Activated naive CD8-positive, alpha-beta T cell (primary cell): ENCODE measurements at regions not wholly inside any gene's neighbourhood (a gene's known extent, or its start where the extent isn't known, plus 50 kb on each side); places are given as distances from the start of the nearest gene placed in this dataset.

Source experiments
- H3K27ac Mint-ChIP-seq: one replicate; pipeline ENCODE4 v1.8.0; 2021; ENCODE audit warnings: mixed read lengths
- H3K27me3 Mint-ChIP-seq: one replicate; pipeline ENCODE4 v1.8.0; 2021; ENCODE audit warnings: mixed read lengths
- H3K36me3 Mint-ChIP-seq: one replicate; pipeline ENCODE4 v1.8.0; 2021; ENCODE audit warnings: mixed read lengths
- H3K4me1 Mint-ChIP-seq: one replicate; pipeline ENCODE4 v1.8.0; 2021; ENCODE audit warnings: low read depth, mixed read lengths
- H3K4me3 Mint-ChIP-seq: one replicate; pipeline ENCODE4 v1.8.0; 2021; ENCODE audit warnings: mild to moderate bottlenecking, mixed read lengths
- H3K9me3 Mint-ChIP-seq: one replicate; pipeline ENCODE4 v1.8.0; 2021; ENCODE audit warnings: low read depth, mixed read lengths

GRCh38 chr13:78460176-78460575, 143.2 kb downstream of the POU4F1 start:
- no peaks in the 10 kb centered on the region for H3K36me3 Mint-ChIP-seq
- H3K4me3 Mint-ChIP-seq, result no peak overlapping the region
- H3K4me1 Mint-ChIP-seq, result no peaks in the 10 kb centered on the region
- H3K27me3 Mint-ChIP-seq, result peaks cover 6% of the 10 kb centered on the region
- H3K27ac Mint-ChIP-seq, result no peak overlapping the region
- H3K9me3 Mint-ChIP-seq, result no peaks in the 10 kb centered on the region

DNA sequence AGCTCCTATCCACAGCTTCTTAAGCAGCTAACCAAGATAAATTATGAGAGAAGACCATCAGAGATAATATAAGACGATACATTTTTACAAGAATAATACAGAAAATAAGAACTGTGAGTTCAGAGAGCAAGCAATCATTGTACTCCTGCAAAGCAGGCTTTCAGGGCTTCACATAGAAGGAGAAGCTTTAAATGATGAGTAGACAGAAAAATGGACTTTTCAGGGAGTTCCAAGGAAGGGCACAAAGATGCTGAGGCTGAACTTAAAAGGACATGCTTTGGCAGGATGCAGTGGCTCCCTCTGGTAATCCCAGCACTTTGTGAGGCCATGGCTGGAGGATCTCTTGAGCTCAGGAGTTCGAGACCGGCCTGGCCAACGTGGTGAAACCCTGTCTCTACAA, 159.5 kb downstream of the POU4F1 start:
- no peaks in the 10 kb centered on the region for H3K4me1 Mint-ChIP-seq
- no peaks in the 10 kb centered on the region for H3K27me3 Mint-ChIP-seq
- H3K36me3 Mint-ChIP-seq, result no peaks in the 10 kb centered on the region

DNA sequence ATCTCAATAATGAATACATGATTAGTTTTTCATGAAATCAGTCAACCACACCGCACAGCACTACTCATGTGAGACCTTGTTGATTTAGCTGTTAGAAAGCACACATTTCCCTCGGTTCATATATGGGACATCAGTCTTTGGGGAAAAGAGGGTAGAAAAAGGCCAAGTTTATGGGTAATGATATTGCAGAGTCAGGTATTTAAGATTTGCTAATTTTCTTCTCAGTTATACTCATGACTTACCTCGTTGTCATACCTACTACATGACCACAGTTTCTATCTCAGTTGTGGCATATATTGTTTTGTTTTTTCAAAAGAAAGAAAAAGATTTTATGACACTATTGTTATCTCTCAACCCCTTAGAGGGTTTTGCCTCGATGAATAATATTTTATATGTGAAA, 165.6 kb downstream of the POU4F1 start:
- H3K4me3 Mint-ChIP-seq, result no peak overlapping the region
- H3K4me1 Mint-ChIP-seq, result no peaks in the 10 kb centered on the region
- no peak overlapping the region for H3K27ac Mint-ChIP-seq
- H3K9me3 Mint-ChIP-seq, result no peaks in the 10 kb centered on the region
- peaks cover 2% of the 10 kb centered on the region for H3K27me3 Mint-ChIP-seq
- H3K36me3 Mint-ChIP-seq, result no peaks in the 10 kb centered on the region

More for the DNA sequence above, 159.5 kb downstream of the POU4F1 start:
- no peaks in the 10 kb centered on the region for H3K9me3 Mint-ChIP-seq
- no peak overlapping the region for H3K4me3 Mint-ChIP-seq
- H3K27ac Mint-ChIP-seq, result no peak overlapping the region

- no peak overlapping the region for H3K4me3 Mint-ChIP-seq
- peaks cover 2% of the 10 kb centered on the region for H3K27me3 Mint-ChIP-seq
- no peak overlapping the region for H3K27ac Mint-ChIP-seq
- H3K36me3 Mint-ChIP-seq, result no peaks in the 10 kb centered on the region
- no peaks in the 10 kb centered on the region for H3K4me1 Mint-ChIP-seq
- H3K9me3 Mint-ChIP-seq, result no peaks in the 10 kb centered on the region
Observed at GRCh38 chr13:78436311-78436710, 167.0 kb downstream of the POU4F1 start.

DNA sequence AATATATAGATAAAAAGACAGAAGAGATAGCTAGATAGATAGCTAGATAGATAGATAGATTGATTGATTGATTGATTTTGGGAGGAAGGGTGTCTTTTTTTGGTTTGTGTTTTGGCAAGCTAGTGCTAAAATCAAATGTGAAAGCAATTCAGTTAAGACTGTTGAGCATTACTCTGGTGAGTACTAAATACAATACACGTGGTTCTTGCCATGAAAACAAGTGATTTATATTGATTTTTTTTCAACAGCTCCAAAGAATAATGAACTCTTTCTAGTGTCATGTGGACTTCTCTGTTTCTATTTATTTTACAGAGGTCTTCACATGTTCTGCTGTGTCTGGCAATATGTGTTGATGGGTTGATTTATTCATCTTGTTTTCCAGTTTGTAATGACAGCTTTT, 172.0 kb downstream of the POU4F1 start:
- Mint-ChIP-seq H3K9me3 (no peaks in the 10 kb centered on the region), H3K4me1 (no peaks in the 10 kb centered on the region), H3K4me3 (no peak overlapping the region), H3K27me3 (peaks cover 8% of the 10 kb centered on the region), H3K36me3 (no peaks in the 10 kb centered on the region), H3K27ac (no peak overlapping the region)

GRCh38 chr13:78430811-78431210, 172.5 kb downstream of the POU4F1 start:
- Mint-ChIP-seq H3K36me3 (no peaks in the 10 kb centered on the region), H3K27me3 (peaks cover 8% of the 10 kb centered on the region), H3K4me1 (no peaks in the 10 kb centered on the region), H3K9me3 (no peaks in the 10 kb centered on the region), H3K27ac (no peak overlapping the region), H3K4me3 (no peak overlapping the region)

DNA sequence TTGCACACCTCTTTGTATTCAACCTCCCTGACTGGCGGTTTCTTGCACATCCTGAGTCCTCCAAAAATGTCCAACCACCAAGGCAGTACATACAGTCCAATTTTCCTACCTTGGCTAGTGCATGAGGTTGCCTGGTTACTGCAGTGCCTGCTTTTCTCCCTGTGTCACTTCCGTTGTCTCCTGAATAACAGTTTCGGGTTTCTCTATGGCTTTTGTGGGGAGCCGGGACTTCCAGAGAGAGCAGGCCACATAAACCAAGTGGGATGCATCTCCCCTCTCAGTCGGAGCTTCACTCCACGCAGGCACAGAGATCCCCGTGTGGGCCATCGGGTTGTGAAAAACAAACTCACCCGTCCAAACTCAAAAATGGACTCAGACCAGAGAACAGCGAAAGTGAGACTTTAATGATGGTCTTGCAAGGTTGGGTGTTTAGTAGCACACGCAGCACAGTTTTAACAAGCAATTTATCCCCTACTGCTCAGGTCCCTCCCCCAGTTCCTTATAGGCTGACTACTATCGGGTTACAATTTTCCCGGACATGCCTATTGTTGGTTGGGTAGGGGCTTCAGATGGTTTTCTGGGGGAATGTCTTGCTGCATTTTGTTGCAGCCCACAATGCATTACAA, 173.1 kb downstream of the POU4F1 start:
- Mint-ChIP-seq H3K4me3 (no peak overlapping the region), H3K27me3 (peaks cover 8% of the 10 kb centered on the region), H3K27ac (no peak overlapping the region), H3K36me3 (no peaks in the 10 kb centered on the region), H3K4me1 (no peaks in the 10 kb centered on the region), H3K9me3 (no peaks in the 10 kb centered on the region)

DNA sequence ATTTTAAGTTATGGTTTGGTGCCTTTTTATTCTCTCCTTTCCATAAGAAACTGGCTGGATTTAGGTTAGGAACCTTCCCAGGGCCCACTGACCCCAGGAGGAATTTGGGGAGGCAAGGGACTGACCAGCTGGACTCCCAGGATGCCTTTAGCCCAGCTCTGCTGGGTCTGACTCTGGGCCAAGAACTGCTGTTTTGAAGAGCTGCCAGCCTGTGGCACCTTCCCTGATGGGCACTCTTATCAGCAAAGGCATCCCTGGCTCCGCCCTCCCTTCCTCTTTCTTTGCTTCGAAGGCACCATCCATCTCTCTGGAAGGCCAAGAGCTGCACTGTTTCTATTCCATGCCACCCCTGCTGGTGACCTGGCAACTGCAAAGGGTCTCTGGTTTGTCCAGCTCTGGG, 174.7 kb downstream of the POU4F1 start:
- no peaks in the 10 kb centered on the region for H3K36me3 Mint-ChIP-seq
- no peaks in the 10 kb centered on the region for H3K9me3 Mint-ChIP-seq
- no peak overlapping the region for H3K4me3 Mint-ChIP-seq
- no peaks in the 10 kb centered on the region for H3K4me1 Mint-ChIP-seq
- peaks cover 8% of the 10 kb centered on the region for H3K27me3 Mint-ChIP-seq
- no peak overlapping the region for H3K27ac Mint-ChIP-seq

DNA sequence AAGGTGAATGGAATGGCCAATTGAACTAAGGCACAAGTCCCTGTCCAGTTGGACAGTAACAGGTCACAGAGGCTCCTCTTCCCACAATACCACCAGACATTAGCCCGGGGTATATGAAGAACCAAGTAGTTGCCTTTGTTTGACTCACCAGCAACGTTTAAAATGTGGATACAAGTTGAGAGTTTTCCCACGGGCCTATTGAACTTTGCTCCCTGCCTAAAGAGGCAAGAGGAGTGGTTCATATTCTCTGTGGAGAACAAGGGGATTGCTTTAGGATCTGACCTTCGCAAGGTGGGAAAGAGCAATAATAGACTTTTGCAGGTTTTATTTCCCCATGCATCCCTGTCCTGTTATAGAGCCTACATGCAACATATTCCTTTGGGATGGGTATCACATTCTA, 177.2 kb downstream of the POU4F1 start:
- Mint-ChIP-seq H3K4me1 (no peaks in the 10 kb centered on the region), H3K9me3 (no peaks in the 10 kb centered on the region), H3K36me3 (no peaks in the 10 kb centered on the region), H3K4me3 (no peak overlapping the region), H3K27ac (no peak overlapping the region), H3K27me3 (peaks cover 8% of the 10 kb centered on the region)

GRCh38 chr13:78420814-78421213, 182.5 kb downstream of the POU4F1 start:
- H3K27ac Mint-ChIP-seq, result no peak overlapping the region

DNA sequence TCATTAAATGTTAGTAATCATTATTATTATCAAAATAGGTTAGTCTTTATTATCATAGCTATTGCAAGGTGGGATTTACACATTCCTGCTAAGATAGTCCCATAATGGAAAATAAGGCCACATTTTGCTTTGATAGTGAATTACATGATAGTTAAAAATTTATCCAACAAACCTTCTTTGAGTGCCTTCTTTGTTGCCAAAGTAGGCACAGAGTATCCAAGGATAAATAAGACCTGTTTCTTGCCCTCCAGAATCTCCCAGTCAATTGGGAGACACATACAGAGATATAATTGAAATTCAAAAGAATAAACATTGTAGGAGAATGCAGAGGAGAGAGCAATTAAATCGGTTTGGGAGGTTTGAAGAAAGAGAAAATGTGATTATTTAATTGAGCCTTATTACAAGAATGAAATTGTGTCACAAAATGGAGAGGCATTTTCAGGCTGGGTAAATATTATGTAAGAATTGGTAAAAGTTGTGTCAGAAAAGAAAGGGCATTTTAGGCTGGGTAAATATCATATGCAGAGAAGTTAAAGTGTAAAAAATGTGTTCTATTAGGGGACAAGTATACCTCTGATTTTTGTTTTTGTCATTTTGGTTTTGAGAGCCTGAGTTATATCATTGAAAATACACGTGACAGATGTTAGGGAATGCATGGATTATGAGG, 189.3 kb downstream of the POU4F1 start:
- Mint-ChIP-seq H3K27ac (no peak overlapping the region), H3K4me1 (no peaks in the 10 kb centered on the region)

More at GRCh38 chr13:78420814-78421213, 182.5 kb downstream of the POU4F1 start:
- H3K27me3 Mint-ChIP-seq, result peaks cover 7% of the 10 kb centered on the region
- no peaks in the 10 kb centered on the region for H3K4me1 Mint-ChIP-seq
- H3K9me3 Mint-ChIP-seq, result no peaks in the 10 kb centered on the region
- H3K4me3 Mint-ChIP-seq, result no peak overlapping the region
- H3K36me3 Mint-ChIP-seq, result no peaks in the 10 kb centered on the region

GRCh38 chr13:78410847-78411246, 192.5 kb downstream of the POU4F1 start:
- no peak overlapping the region for H3K27ac Mint-ChIP-seq
- peaks cover 2% of the 10 kb centered on the region for H3K27me3 Mint-ChIP-seq
- H3K36me3 Mint-ChIP-seq, result no peaks in the 10 kb centered on the region
- no peaks in the 10 kb centered on the region for H3K9me3 Mint-ChIP-seq
- H3K4me3 Mint-ChIP-seq, result no peak overlapping the region
- no peaks in the 10 kb centered on the region for H3K4me1 Mint-ChIP-seq

More for the DNA sequence above, 189.3 kb downstream of the POU4F1 start:
- no peaks in the 10 kb centered on the region for H3K36me3 Mint-ChIP-seq
- H3K27me3 Mint-ChIP-seq, result peaks cover 2% of the 10 kb centered on the region
- no peaks in the 10 kb centered on the region for H3K9me3 Mint-ChIP-seq
- no peak overlapping the region for H3K4me3 Mint-ChIP-seq

DNA sequence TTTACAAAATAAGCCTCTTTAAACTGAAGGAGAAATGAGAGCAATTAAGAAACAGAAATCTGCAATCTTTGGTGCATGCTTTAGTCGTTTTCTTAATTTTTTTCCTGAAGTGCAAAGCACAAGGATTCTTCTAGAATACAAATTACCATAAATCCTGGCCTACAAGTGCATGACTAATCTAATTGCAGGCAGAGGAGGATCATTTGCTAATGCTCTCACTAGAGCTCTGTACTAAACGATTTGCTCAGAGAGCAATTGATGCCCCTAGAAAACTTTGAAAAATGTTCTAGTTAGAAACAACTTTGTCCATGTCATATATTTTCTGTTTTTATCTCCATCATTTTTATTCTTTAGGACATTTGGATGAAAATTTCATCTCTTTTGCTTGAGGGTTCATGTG, 193.2 kb downstream of the POU4F1 start:
- H3K27me3 Mint-ChIP-seq, result peaks cover 2% of the 10 kb centered on the region
- H3K4me1 Mint-ChIP-seq, result no peaks in the 10 kb centered on the region
- no peak overlapping the region for H3K4me3 Mint-ChIP-seq
- H3K27ac Mint-ChIP-seq, result no peak overlapping the region
- H3K9me3 Mint-ChIP-seq, result no peaks in the 10 kb centered on the region
- no peaks in the 10 kb centered on the region for H3K36me3 Mint-ChIP-seq

DNA sequence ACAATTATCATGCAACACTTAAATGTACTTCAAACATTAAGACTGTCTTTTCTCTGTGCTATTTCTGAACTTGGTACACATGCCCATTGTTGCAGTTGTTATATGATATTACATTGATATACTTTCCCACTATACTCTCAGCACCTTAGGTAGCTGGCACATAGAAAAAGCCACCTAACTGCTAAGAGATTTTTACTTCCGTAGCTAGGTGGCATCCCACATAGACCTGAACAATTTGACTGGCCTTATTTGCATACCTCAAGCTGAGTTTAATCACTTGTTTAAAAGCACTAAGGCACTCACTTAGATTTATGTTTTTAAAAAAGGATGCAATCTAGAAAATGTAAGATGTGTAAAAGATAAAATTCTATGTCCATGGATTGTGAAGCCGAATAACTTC, 194.2 kb downstream of the POU4F1 start:
- Mint-ChIP-seq H3K4me1 (no peaks in the 10 kb centered on the region), H3K4me3 (no peak overlapping the region), H3K27me3 (peaks cover 2% of the 10 kb centered on the region), H3K9me3 (no peaks in the 10 kb centered on the region), H3K36me3 (no peaks in the 10 kb centered on the region), H3K27ac (no peak overlapping the region)

GRCh38 chr13:78404846-78405360, 198.4 kb downstream of the POU4F1 start:
- Mint-ChIP-seq H3K4me1 (no peaks in the 10 kb centered on the region), H3K9me3 (no peaks in the 10 kb centered on the region), H3K27me3 (no peaks in the 10 kb centered on the region), H3K36me3 (no peaks in the 10 kb centered on the region), H3K4me3 (no peak overlapping the region), H3K27ac (no peak overlapping the region)
